Germinal center (tissue), 1 donor: ENCODE measurements at regions not wholly inside any gene's neighbourhood (a gene's known extent, or its start where the extent isn't known, plus 50 kb on each side); places are given as distances from the start of the nearest gene placed in this dataset.
"Not testable (repeated sequence)": the region's sequence is repeated elsewhere in the genome, so short reads cannot be mapped to it uniquely, and the experiment has no call there.

Experiments used
- DNase-seq: peaks from one replicate; pipeline ENCODE4 v3.0.0; 2012; ENCODE audit warnings: mixed read lengths, low spot score

DNA sequence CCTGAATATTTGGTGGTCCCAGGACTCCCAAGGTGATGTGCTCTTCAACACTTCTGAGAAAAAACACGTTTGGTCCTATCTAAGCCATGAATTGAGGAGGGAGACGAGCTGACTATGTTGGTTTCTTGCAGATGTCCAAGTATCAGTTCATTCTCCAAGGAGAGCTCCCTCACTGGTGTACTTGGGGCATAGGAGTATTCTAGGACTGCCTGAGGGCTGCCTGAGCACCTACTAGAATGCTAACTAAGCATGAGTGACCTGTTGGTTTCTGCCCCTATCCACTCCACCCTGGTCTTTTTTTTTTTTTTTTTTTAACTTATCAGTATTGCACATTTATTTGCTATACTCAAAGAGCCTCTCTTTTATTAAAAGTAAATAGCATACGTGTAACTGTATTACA, 200.5 kb upstream of the FANCL start:
- DNase-seq: no peak

DNA sequence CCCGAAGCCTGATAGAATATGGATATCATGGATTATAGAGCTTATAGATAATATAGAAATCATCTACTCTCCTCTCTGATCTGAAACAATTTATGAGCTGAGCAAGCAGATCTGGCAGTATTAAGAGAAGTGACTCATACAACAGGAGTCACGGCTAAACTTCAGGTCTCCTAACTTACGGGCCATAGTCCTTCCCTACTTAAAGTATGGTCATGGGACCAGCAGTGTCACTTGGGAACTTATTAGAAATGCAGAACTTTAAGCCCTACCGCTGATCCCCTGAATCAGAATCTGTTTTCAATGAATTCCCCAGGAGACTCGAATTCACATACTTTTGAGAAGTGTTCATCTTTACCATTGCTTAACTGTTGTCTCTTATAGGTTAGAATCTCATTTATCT, 195.7 kb upstream of the FANCL start:
- no peak for DNase-seq

DNA sequence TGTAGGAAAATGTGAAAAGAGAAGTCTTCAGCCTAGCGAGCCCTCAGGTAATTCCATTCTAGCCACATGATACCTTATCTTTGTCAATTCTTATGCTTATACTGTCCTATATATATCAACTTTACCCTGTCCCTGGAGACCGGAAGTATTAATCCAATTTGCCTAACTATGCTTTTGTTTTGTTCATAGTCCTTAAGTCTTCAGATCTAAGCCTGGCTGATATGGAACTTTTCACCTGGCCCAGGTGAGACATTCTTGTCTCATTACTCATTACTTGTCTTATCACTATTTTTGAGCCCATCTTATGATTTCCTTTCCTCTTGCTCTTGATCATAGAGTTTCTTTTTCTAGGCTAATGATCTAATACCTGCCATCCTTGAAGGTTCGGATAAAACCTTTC, 194.1 kb upstream of the FANCL start:
- DNase-seq: no peak

DNA sequence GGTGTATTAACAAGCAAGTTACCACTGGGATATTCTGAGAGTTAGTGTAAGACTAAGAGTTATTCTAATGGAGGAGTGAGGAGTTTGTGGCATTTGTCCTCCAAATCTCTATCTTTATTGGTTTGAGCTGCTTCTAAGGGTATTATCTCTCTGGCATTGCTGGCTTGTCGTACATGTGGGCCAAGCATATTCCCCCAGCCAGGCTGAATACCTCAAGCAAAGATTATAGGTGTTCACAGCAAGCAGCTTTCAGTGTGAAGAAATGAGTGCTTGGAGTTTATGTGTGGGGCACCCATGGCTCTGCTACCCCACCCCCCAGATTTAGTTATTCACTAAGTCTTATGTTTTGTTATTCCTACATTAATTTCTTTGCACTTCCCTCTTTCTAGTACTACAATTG, 193.6 kb upstream of the FANCL start:
- no peak for DNase-seq

DNA sequence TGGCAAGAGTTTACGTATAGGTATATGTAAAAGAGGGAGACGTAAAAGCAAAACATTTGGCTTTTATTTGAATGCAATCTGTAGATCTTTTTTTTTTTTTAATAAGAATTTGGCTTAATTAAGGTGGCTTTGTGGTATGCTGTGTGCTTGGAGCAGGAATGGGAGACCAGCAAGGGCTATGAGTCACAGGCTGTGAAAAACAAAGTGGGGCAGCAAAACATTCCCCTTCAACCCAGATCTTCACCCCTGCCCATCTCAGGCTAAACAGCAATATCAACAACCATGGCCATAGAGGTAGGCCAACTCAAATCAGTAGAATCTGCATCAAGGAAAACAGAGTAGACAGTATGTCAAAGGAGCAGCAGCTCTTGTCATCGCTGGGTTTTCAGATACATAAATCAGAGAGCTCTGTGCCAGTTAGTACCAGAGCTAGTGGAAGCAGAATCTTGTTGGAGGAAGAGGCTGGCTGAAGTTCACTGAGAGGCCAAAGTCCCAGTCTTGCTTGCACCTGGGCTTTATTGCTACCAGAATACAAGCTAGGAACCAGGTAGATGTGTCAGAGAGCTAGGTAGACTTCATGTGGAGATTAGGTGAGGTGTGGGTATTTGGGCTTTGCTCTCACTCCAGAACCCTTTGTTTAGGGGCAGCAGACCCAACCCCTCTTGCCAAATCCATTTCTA, 191.5 kb upstream of the FANCL start:
- no peak for DNase-seq

DNA sequence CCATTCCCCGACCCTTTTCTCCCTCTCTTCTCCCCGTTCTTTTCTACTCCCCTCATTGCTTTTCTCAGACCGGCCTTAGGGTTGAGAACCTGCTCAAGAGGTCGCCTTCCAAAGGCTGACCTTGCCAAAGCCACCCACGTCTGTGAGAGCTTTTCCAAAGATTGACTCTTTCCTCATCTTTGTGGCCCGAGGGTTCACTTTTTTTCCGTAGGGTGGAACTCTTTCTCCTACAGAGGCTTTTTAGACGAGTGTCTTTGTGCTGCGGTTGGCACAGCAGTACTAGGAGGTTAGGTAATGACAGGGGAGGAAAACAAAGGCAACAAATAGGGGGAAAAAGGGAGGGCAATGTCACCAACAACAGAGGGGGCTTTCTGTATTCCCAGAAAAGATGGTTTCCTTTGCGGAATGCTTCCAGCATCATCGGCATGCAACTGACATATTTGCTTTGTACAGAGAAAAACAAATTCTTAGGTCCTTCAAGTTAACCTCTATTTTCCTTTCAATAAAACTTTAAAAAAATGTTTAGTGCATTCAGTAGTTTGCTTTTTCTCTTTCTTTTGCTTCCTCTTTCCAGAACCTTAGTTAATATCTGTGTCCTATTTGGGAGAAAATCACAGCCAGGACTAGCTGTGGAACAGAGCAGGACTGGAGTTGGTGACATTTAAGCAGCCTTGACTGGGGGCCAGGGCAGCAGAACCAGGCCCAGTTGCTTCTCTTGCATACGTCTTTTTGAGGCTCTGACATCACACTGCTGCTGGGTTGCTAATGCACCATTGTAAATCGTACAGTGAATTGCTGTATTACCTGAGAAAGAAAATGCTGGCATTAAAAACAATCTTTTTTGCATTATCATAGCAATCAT, 188.1 kb upstream of the FANCL start:
- DNase-seq: no peak

DNA sequence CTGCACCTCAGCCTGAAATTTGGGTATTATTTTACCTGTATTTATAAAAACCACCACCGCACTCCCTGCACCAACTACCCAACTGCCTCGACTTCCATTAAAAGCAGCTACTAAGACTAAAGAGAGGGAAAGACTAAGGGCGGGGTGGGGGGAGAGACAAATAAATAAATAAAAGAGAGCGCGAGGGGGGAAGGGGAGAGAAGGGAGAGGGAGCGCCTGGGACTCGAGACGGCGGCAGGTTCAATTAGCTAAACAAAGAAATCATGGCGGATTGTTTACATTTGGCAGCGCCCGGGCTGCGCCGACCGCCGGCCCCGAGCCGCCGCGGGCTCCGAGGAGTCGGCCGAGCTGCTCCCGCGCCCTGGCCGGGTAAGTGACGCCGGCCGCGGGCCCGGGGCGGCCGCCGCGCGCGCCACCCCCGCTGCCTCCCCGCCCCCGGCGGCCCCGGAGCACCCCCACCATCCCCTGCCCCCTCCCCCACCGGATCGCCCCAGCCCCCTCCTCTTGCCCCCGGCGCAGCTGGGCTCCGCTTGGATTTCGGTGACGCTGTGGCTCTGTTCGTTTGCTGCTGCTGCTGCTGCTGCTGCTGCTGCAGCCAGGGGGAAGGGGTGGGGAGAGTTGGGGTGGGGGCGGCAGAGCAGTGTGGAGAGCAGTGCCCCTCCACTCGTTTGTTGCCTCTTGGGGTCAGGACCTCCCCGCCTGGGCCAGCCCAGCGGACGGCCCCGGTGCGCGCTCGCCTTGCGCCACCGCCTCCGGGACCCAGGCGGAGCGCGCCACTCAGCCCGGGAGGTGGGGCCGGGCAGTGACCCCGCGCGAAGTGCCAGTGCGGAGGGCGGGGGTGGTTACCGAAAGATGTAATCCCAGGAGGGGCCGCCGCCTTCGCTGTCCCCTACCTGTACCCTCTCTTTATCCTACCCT, 187.2 kb upstream of the FANCL start:
- peak; percentile 38 for DNase-seq

DNA sequence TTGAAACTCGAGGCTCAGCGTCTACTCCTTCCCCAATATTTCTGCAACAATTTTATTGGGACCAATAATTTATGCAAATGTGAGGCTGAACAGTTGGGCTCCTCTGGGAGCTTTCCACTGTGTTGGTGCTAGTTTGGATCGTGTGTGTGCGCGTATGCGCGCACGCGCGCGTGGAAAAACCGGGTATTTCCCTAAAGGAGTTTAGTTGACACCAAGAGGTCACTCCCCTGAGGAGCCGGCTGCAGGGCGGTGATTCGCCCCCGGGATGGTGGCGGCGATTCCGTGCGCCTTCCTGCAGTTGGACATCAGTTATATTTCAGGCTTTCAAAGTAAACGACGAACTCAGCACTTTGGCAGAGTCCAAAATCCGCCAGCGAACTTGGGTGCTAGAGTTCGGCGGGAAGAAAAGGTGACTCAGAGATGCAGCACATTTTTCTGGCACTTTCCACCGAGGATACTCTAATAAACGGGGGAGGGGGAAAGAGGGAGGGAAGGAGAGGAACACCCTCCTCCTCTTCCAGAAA, 186.5 kb upstream of the FANCL start:
- DNase-seq: no peak

DNA sequence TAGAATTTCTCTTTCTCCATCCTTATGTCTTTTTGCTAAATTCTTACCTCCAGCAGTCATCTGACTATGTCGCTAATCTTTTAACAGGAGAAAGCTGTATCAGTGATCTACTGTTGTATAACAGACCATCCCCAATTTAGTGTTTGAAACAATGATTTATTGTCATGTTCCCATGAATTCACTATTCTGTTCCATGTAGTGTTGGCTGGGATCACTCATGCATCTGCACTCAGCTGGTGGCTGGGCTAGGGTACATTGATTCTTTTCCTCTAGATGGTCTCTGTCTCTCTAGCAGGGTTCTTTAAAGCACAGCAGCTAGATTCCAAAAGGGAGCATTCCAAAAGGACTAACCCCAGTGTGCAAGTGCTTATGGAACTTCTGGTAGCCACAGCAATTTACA, 184.2 kb upstream of the FANCL start:
- DNase-seq: no peak

DNA sequence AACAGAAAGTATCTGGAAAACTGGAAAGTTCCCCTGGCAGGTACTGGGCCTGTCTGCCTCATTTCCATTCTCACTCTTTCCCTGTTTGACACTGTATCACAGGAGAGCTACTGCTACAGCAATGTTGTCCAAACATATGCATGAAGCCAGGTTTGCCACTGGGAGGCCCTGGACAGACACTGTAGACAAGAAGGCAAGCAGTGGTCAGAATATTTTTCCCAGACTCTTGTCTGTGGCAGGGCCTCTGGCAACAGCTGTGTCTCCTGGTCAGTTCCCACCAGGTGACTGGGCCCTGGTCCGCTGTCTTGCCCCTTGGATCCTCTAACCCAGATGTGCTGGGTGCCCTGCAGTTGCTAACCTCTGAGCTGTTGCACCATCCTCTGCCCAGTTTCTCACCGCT, 178.9 kb upstream of the FANCL start:
- DNase-seq: no peak

DNA sequence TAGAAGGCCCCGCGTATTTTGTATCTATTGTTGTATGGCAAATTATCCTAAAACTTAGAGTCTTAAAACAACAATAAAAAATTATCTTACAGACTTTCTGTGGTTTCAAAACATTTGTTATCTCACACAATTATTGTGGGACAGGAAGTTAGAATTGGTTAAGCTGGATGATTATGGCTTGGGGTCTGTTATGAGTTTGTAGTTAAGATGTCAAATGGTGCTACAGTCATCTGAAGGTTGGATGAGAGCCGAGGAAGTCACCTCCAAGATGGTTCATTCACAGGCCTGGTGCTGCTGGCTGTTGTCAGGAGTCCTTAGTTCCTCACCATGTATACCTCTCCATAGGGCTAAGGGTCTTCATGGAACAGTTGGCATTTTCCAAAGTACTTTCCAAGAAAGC, 175.6 kb upstream of the FANCL start:
- no peak for DNase-seq

DNA sequence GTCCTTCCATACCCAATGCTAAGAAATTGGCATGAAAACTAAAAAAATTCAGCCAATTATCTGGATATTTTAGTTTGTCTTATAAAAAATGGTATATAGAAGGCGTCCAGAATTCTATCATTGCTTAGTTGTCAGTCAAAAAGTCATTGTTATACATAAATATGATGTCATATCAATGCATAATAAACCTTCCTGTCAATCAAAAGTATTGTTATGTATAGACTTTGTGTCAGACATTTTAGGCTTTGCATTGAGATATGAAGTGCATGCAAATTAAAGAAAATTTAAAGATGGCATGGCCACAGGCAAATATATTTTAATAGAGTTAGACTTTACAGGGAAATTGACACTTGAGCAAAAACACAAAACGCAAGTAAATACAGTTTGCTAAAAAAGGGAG, 173.4 kb upstream of the FANCL start:
- DNase-seq: no peak

DNA sequence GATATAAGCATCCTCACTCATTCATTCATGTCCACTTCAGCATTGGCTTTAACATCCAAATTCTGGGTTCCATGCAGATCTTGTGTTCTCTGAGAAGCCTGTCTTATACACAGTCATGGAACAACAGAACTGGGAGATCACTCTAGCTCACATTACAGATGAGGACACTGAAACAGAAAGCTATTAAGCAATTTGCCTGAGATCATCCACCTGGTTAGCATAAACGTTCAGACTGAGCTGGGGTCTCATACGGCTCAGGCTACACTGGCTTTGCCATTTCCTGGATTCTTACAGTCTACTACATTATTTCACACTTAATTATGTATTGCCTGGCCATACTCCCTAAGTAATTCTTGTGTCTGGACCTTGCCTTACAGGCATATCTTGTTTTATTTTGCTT, 169.4 kb upstream of the FANCL start:
- DNase-seq: no peak

DNA sequence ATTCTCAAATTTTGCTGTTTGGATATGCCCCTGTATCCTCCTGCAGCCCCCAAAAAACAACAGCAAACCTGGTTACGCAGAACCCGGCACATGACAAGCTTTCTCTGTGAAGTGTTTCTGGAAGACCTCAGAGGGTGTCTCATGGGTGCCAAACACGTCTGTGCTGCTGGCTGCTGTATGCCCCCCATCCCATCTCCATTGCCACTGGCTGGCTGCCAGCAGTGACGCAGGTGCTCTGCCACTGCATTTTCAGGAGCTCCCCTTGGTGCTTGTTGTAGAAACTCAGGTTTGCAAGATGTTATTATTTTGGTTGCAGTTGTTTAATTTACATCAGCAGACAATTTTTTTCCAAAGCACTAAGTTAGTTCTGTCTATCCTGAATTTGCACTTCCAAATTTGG, 166.4 kb upstream of the FANCL start:
- no peak for DNase-seq

DNA sequence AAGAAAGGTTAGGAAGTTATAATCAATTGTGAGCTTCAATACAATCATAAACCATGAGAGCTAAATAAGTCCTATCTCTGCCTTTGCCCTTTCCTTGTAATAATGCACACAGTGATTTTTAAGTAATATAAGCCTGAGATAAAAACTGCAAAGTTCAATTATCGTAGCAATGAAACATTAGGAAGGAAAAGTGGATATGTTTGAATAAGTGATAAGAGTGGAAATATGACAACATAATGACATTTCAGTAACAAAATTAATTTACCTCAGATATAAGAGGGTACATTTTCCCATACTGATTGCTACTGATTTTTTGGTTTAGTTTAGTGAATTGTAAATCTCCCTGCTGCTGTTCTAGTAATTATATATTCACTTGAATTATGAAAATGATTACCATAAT, 164.2 kb upstream of the FANCL start:
- DNase-seq: no peak

DNA sequence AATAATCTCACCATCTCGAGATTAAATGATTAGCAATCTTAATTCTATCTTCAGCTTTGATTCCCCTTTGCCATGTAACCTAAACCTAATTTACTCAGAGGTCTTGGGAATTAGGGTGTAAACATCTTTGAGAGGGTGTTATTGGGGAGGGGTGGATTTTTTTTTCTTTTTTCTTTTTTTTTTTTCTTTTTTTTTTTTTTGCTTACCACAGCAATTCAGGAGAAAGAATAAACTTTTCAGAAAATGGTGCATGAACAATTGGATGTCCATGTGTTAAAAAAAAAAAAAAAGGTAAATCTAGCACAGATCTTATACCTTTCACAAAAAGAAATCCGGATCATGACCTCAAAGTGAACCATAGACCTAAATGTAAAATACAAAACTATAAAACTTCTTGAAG, 160.8 kb upstream of the FANCL start:
- DNase-seq: no peak

DNA sequence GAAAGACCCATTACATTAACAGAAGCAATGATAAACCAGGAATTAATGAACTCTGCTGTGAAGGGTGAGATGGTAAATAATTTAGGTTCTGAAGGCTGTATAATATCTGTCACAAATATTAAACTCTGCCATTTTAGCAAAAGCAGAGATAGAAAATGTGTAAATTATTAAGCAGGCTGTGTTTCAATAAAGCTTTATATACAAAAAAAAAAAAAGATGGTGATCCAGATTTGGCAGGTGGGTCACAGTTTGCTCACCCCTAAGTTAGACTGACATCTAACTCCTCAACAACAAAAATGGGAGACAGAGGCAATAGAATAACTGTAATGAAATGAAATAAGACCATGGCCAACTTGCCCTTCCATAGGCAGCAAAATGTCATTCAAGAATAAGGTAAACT, 157.3 kb upstream of the FANCL start:
- DNase-seq: no peak

DNA sequence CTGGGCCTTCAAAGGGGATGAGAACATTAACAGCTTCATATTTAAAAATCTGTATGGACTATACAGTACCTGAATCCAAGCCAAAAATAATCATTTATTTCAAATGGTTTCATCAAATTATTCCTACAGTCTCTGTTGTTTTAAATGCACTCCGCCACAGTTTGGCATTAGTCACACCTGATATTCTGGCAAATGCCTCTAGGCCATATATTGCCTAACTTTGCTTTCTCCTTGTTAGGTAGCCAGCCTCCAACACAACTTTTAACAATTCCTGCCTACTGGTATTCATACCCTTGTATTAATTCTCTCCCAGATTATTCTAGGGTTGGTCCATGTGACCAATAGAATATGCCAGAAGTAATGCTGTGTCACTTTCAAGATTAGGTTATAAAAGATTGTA, 146.6 kb upstream of the FANCL start:
- DNase-seq: no peak

DNA sequence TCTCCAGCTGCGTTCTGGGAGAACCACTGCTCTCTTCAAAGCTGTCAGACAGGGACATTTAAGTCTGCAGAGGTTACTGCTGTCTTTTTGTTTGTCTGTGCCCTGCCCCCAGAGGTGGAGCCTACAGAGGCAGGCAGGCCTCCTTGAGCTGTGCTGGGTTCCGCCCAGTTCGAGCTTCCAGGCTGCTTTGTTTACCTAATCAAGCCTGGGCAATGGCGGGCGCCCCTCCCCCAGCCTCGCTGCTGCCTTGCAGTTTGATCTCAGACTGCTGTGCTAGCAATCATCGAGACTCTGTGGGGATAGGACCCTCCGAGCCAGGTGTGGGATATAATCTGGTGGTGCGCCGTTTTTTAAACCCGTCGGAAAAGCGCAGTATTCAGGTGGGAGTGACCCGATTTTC, 145.8 kb upstream of the FANCL start:
- DNase-seq: not testable (repeated sequence)

DNA sequence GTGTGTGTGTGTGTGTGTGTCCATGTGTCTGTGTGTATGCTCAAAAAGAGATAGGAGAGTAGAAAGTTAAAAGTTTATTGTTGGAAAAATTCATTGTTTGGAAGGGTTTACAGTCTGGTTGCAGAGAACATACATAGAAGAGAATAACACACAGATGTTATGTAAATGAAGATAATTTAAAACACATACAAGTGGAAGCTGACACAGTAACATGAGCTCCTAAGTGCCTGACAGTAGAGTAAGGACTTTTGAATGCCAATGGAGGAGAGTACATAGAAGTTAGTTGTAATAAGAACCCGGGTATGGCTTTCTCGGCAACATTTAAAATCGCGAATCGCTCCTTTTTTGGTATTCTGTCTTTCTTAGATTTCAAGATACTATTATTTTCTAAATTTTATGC, 137.0 kb upstream of the FANCL start:
- no peak for DNase-seq

DNA sequence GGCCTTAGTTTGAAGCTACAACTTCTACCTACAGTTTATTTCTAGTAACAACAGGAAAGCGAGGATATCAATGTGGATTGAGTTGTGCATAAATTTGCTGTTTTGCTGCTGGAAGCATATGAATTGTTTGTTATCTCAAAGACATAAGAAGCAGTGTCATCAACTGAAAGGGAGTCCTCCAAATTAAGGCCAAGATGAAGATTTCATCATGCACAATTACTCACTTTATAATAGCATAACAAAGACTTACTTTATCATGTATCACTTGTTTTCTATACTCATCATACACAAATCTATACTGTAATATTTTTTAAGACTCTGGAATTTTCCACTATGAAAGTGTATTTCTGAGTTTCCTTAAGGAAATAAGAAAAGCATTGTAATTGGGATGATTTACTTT, 136.1 kb upstream of the FANCL start:
- no peak for DNase-seq

DNA sequence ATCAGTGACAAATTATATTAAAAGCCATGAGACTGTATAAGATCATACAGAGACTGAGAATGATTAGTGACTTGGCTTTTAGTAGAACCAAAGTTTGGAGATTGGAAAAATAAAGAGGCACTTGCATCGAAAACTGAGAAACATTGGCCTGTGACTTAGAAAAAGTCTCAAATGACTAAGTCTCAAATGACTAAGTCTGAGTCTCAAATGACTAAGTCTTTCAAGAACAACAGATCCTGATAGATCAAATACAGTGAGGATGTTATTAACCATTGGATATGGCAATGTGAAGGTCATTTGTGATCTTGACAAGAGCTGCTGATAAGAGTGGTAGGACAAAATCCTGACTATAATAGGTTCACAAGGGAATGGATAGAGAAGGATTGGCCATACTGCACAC, 135.5 kb upstream of the FANCL start:
- no peak for DNase-seq

DNA sequence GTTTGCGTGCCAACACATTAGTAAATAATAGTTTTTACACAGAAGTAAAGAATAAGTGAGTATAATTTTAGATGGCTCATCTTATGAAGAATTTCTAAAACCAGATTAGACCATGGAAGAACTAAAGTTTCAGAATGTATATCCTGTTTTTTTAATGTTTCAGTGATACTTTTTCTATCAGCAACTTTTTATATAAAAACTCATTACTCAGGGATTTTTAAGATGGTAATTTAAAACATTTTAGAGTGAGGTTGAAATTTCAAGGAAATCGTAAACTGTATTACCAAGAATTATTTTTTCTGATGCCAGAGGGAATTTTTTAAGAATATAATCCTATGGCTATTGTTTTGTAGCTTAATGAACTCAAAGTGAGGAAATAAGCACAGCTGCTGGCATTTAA, 128.5 kb upstream of the FANCL start:
- DNase-seq: no peak
